OCI-LY3 (cell line): ENCODE measurements at regions not wholly inside any gene's neighbourhood (a gene's known extent, or its start where the extent isn't known, plus 50 kb on each side); places are given as distances from the start of the nearest gene placed in this dataset.

Source experiments
- H2AFZ ChIP-seq: fragments of 200-600, 300-600 bp; shearing (Covaris generic); 2 replicates; pipeline ENCODE4 v1.6.0; 2014; ENCODE audit warnings: antibody characterized with exemption, low read depth, low read length
- H3K27ac ChIP-seq: fragments of 200-600, 300-600 bp; sonication (generic); 2 replicates; pipeline ENCODE4 v1.5.1; 2014; ENCODE audit warnings: mild to moderate bottlenecking, low read length, moderate library complexity, mixed read lengths
- H3K27me3 ChIP-seq: fragments of 200-600, 300-600 bp; sonication (generic); 2 replicates; pipeline ENCODE4 v1.6.1; 2014; ENCODE audit warnings: low read depth, low read length, mixed read lengths
- H3K36me3 ChIP-seq: fragments of 200-600, 300-600 bp; sonication (generic); replicated peaks from 2 replicates; pipeline ENCODE3; 2014; ENCODE audit warnings: low read depth, low read length, mixed read lengths
- H3K4me1 ChIP-seq: fragments of 300-600, 200-600 bp; sonication (generic); 2 replicates; pipeline ENCODE4 v1.6.1; 2014; ENCODE audit warnings: low read length, mixed read lengths
- H3K4me2 ChIP-seq: fragments of 200-600, 300-600 bp; sonication (generic); 2 replicates; pipeline ENCODE4 v1.6.1; 2014; ENCODE audit warnings: low read length, mixed read lengths
- H3K4me3 ChIP-seq: fragments of 300-600, 200-600 bp; sonication (generic); 2 replicates; pipeline ENCODE4 v1.5.1; 2014; ENCODE audit warnings: antibody characterized with exemption, mild to moderate bottlenecking, low read length, moderate library complexity
- H3K79me2 ChIP-seq: fragments of 300-600, 200-600 bp; shearing (Covaris generic); 2 replicates; pipeline ENCODE4 v1.6.1; 2014; ENCODE audit warnings: mild to moderate bottlenecking, low read length, mixed read lengths
- H3K9ac ChIP-seq: fragments of 300-600, 200-600 bp; shearing (Covaris generic); 2 replicates; pipeline ENCODE4 v1.6.0; 2014; ENCODE audit warnings: mild to moderate bottlenecking, low read length, moderate library complexity
- H3K9me3 ChIP-seq: fragments of 200-600, 300-600 bp; shearing (Covaris generic); 2 replicates; pipeline ENCODE4 v1.6.1; 2014; ENCODE audit warnings: low read length, mixed read lengths; ENCODE audit not compliant: insufficient read depth
- H4K20me1 ChIP-seq: fragments of 200-600, 300-600 bp; sonication (generic); 2 replicates; pipeline ENCODE4 v1.6.1; 2016; ENCODE audit warnings: low read length, mixed read lengths; ENCODE audit not compliant: insufficient read depth
- CTCF ChIP-seq: fragments of 200-600, 300-600 bp; sonication (generic); IDR thresholded peaks from 2 replicates; pipeline ENCODE4 v1.5.1; 2014; ENCODE audit warnings: antibody characterized with exemption, low read length, low read depth
- EZH2phosphoT487 ChIP-seq: fragments of 200-600 bp; shearing (Covaris generic); IDR thresholded peaks from 2 replicates; pipeline ENCODE4 v1.6.1; 2018; ENCODE audit warnings: antibody characterized with exemption, mixed run types, low read depth

GRCh38 chr14:42316693-42317092, 710.0 kb downstream of the LRFN5 start:
- Histone ChIP-seq H3K4me2 (no peak overlapping the region), H3K36me3 (no peaks in the 10 kb centered on the region), H3K4me1 (no peaks in the 10 kb centered on the region), H3K27ac (no peak overlapping the region), H2AFZ (no peak overlapping the region), H3K9ac (no peak overlapping the region), H3K79me2 (no peaks in the 10 kb centered on the region), H3K9me3 (no peaks in the 10 kb centered on the region), H4K20me1 (no peaks in the 10 kb centered on the region), H3K4me3 (no peak overlapping the region), H3K27me3 (no peaks in the 10 kb centered on the region)
- TF ChIP-seq CTCF = no peak
- TF ChIP-seq EZH2phosphoT487 = no peak

GRCh38 chr14:42311876-42312275, 705.2 kb downstream of the LRFN5 start:
- Histone ChIP-seq H3K27me3 (no peaks in the 10 kb centered on the region), H3K4me2 (no peak overlapping the region), H3K9ac (no peak overlapping the region), H3K9me3 (peaks cover 9% of the 10 kb centered on the region; the same call in 1 of the 2 replicates), H3K27ac (no peak overlapping the region), H4K20me1 (no peaks in the 10 kb centered on the region), H2AFZ (no peak overlapping the region), H3K4me3 (no peak overlapping the region), H3K79me2 (no peaks in the 10 kb centered on the region), H3K4me1 (no peaks in the 10 kb centered on the region), H3K36me3 (no peaks in the 10 kb centered on the region)
- TF ChIP-seq CTCF (no peak), EZH2phosphoT487 (no peak)

- TF ChIP-seq CTCF = no peak
- no peak for TF ChIP-seq EZH2phosphoT487
- no peaks in the 10 kb centered on the region for H3K27me3 ChIP-seq
- H3K27ac ChIP-seq = no peak overlapping the region
- no peaks in the 10 kb centered on the region for H3K4me1 ChIP-seq
- no peaks in the 10 kb centered on the region for H3K79me2 ChIP-seq
- peaks cover 18% of the 10 kb centered on the region; the same call in 1 of the 2 replicates for H3K9me3 ChIP-seq
- H3K4me3 ChIP-seq = no peak overlapping the region
- H3K36me3 ChIP-seq = peaks cover 10% of the 10 kb centered on the region
- no peak overlapping the region for H3K4me2 ChIP-seq
- no peak overlapping the region for H2AFZ ChIP-seq
- H3K9ac ChIP-seq = no peak overlapping the region
- no peaks in the 10 kb centered on the region for H4K20me1 ChIP-seq
These were observed 700.7 kb downstream of the LRFN5 start for GRCh38 chr14:42307239-42307825.

- H3K9ac ChIP-seq = no peak overlapping the region
- no peak overlapping the region for H3K4me3 ChIP-seq
- H2AFZ ChIP-seq = peak overlapping the region; percentile 55; the same call in 1 of the 2 replicates
These were observed 693.0 kb downstream of the LRFN5 start for GRCh38 chr14:42299692-42300091.

More at GRCh38 chr14:42299692-42300091, 693.0 kb downstream of the LRFN5 start:
- no peak for TF ChIP-seq CTCF
- no peak for TF ChIP-seq EZH2phosphoT487
- peaks cover 12% of the 10 kb centered on the region for H3K4me1 ChIP-seq
- H4K20me1 ChIP-seq = no peaks in the 10 kb centered on the region
- H3K27me3 ChIP-seq = no peaks in the 10 kb centered on the region
- H3K27ac ChIP-seq = peak overlapping the region; percentile 36; the same call in 1 of the 2 replicates
- no peaks in the 10 kb centered on the region for H3K79me2 ChIP-seq
- no peaks in the 10 kb centered on the region for H3K9me3 ChIP-seq
- peak overlapping the region; percentile 34 for H3K4me2 ChIP-seq
- H3K36me3 ChIP-seq = no peaks in the 10 kb centered on the region
